Heart right ventricle (tissue), 16 donors: ENCODE measurements at regions not wholly inside any gene's neighbourhood (a gene's known extent, or its start where the extent isn't known, plus 50 kb on each side); places are given as distances from the start of the nearest gene placed in this dataset.

ENCODE experiments used
- ATAC-seq, 8 donors: fragments of 200-7000 bp; cut with Tn5 transposase; one replicate each; pipeline ENCODE4 v1.9.1; 2020; ENCODE audit warnings: mild to moderate bottlenecking in 8 of 8, moderate library complexity in 8 of 8, moderate number of reproducible peaks in 1 of 8
- DNase-seq, 2 donors: peaks; one replicate each; pipeline ENCODE4 v3.0.0-alpha.2; 2020
- H3K27ac ChIP-seq, 10 donors: fragments of 200-600 bp; sonication (generic) in 2 of 10; one replicate each; pipeline versions ENCODE4 v1.5.0 to v1.8.0; 2020 to 2022; ENCODE audit warnings: mild to moderate bottlenecking in 3 of 10
- H3K27me3 ChIP-seq, 7 donors: fragments of 200-600 bp; one replicate each; pipeline ENCODE4 v1.8.0; 2021 to 2022; ENCODE audit warnings: mild to moderate bottlenecking in 2 of 7
- H3K36me3 ChIP-seq, 9 donors: fragments of 200-600 bp; sonication (generic) in 1 of 9; one replicate each; pipeline versions ENCODE4 v1.5.0 to v1.8.0; 2020 to 2022; ENCODE audit warnings: mild to moderate bottlenecking in 2 of 9
- H3K4me1 ChIP-seq, 9 donors: fragments of 200-600 bp; sonication (generic) in 1 of 9; one replicate each; pipeline versions ENCODE4 v1.5.0 to v1.8.0; 2020 to 2022; ENCODE audit warnings: mild to moderate bottlenecking in 4 of 9
- H3K4me3 ChIP-seq, 10 donors: fragments of 200-600 bp; sonication (generic) in 2 of 10; one replicate each; pipeline versions ENCODE4 v1.5.0 to v1.8.0; 2020 to 2022; ENCODE audit warnings: mild to moderate bottlenecking in 7 of 10, moderate library complexity in 2 of 10
- H3K9me3 ChIP-seq, 11 donors: fragments of 200-600 bp in 10 of 11; sonication (generic) in 2 of 11; one replicate each; pipeline versions ENCODE4 v1.5.0 to v1.8.0; 2013 to 2022; ENCODE audit warnings: mild to moderate bottlenecking in 2 of 11, control low read depth in 1 of 11, moderate library complexity in 1 of 11
- WGBS, 2 donors: extraction: QIAGEN DNeasy Blood & Tissue Kit; methylation state at CpG; one replicate each; pipeline ENCODE4 v1.1.7; 2013; ENCODE audit warnings: inconsistent platforms in 1 of 2; 5-methylcytosine and 5-hydroxymethylcytosine counted together
- intact Hi-C, 10 donors: fragments of 100-400 bp; cut with DNase I; formaldehyde crosslinking; loops; one replicate each; pipeline versions ENCODE4 v1.11.1 to v1.14.2; 2022
- TF ChIP-seq, protein P1 (sequence below), 9 donors: fragments of 200-600 bp; sonication (generic) in 2 of 9; IDR thresholded peaks; one replicate each; pipeline versions ENCODE4 v1.5.0 to v1.8.0; 2021 to 2022; ENCODE audit warnings: antibody characterized with exemption in 9 of 9, mild to moderate bottlenecking in 5 of 9, moderate library complexity in 1 of 9
- donor health status: Arrhythmogenic right ventricular cardiomyopathy.
- donor health status: ischemic (EF 13 %, LVEDD 7.1; RV severe dilation, severe dysfunction).
- donor health status: healthy with polysubstance abuse.
- donor health status: DM: no; HTN: yes; CAD: no.
- donor health status: DM: no; HTN: no; CAD: no.
- donor health status: ischemic (EF 25% LVEDD 6.9; RV normal size, moderate dysfunction).
- donor health status: ischemic (EF 25% LVEDD 5.7; RV mildly dilated, moderate dysfunction).
- donor health status: healthy.
- donor health status: DM: yes; HTN: yes; CAD: no.
- donor health status: Ischemic cardiomyopathy.
- donor health status: ischemic (EF 35%, LVEDD 5.7; RV mildly dilated, moderate dysfunction).
- donor health status: nonischemic (EF 11% LVEDD 7.7; RV severe dilation, severe dysfunction).
- donor health status: DM: yes; HTN: yes; CAD: no.
- donor health status: PGD.
- donor health status: ischemic (EF 29% LVEDD 5.4; RV normal size, mild dysfunction).
- donor health status: nonischemic (EF 23%, LVEDD 6.1; RV moderate dilation, normal function).

GRCh38 chr16:77536809-77537208 lies 102.0 kb upstream of the ADAMTS18 start:
- ATAC-seq (no peak), DNase-seq (no peak)
- intact Hi-C loops = no loop called here
- H3K9me3 ChIP-seq = no peaks in the 10 kb centered on the region
- no peaks in the 10 kb centered on the region for H3K36me3 ChIP-seq
- 62 to 69% methylated on average over 5 of the region's 5 CpGs for WGBS, 2 donors
- H3K4me3 ChIP-seq = no peak overlapping the region
- no peak overlapping the region for H3K27ac ChIP-seq
- H3K27me3 ChIP-seq = peaks cover 0 to 5% (median 0%) of the 10 kb centered on the region in 7 donors
- H3K4me1 ChIP-seq = no peaks in the 10 kb centered on the region
- TF ChIP-seq, protein P1, sequence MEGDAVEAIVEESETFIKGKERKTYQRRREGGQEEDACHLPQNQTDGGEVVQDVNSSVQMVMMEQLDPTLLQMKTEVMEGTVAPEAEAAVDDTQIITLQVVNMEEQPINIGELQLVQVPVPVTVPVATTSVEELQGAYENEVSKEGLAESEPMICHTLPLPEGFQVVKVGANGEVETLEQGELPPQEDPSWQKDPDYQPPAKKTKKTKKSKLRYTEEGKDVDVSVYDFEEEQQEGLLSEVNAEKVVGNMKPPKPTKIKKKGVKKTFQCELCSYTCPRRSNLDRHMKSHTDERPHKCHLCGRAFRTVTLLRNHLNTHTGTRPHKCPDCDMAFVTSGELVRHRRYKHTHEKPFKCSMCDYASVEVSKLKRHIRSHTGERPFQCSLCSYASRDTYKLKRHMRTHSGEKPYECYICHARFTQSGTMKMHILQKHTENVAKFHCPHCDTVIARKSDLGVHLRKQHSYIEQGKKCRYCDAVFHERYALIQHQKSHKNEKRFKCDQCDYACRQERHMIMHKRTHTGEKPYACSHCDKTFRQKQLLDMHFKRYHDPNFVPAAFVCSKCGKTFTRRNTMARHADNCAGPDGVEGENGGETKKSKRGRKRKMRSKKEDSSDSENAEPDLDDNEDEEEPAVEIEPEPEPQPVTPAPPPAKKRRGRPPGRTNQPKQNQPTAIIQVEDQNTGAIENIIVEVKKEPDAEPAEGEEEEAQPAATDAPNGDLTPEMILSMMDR (IDR thresholded peaks at IDR 0.05) = no peak

- no peak for DNase-seq
- H3K27me3 ChIP-seq = peaks cover 0 to 5% (median 0%) of the 10 kb centered on the region in 7 donors
- no peaks in the 10 kb centered on the region for H3K4me1 ChIP-seq
- H3K9me3 ChIP-seq = no peaks in the 10 kb centered on the region
- intact Hi-C loops = no loop called here
- 66 to 69% methylated on average over 3 of the region's 3 CpGs for WGBS, 2 donors
- no peaks in the 10 kb centered on the region for H3K36me3 ChIP-seq
- no peak for ATAC-seq
- no peak overlapping the region for H3K4me3 ChIP-seq
- TF ChIP-seq, protein P1 (IDR thresholded peaks at IDR 0.05) = no peak
- H3K27ac ChIP-seq = no peak overlapping the region
These were observed 104.7 kb upstream of the ADAMTS18 start for GRCh38 chr16:77539421-77540034.

GRCh38 chr16:77540646-77541045 lies 105.8 kb upstream of the ADAMTS18 start:
- TF ChIP-seq, protein P1 (IDR thresholded peaks at IDR 0.05) = no peak
- H3K9me3 ChIP-seq = no peaks in the 10 kb centered on the region
- intact Hi-C loops = no loop called here
- no peaks in the 10 kb centered on the region for H3K36me3 ChIP-seq
- H3K27ac ChIP-seq = no peak overlapping the region
- whole genome bisulfite sequencing, 2 donors = 43 to 52% methylated on average over 2 of the region's 2 CpGs
- DNase-seq (no peak), ATAC-seq (no peak)
- no peaks in the 10 kb centered on the region for H3K4me1 ChIP-seq
- H3K4me3 ChIP-seq = no peak overlapping the region
- peaks cover 0 to 5% (median 0%) of the 10 kb centered on the region in 7 donors for H3K27me3 ChIP-seq

- peaks cover 0 to 5% (median 0%) of the 10 kb centered on the region in 7 donors for H3K27me3 ChIP-seq
- no peaks in the 10 kb centered on the region for H3K36me3 ChIP-seq
- intact Hi-C loops = no loop called here
- 40 to 43% methylated on average over 3 of the region's 3 CpGs for WGBS, 2 donors
- no peak overlapping the region for H3K27ac ChIP-seq
- H3K4me3 ChIP-seq = no peak overlapping the region
- H3K9me3 ChIP-seq = no peaks in the 10 kb centered on the region
- no peaks in the 10 kb centered on the region for H3K4me1 ChIP-seq
- DNase-seq = no peak
- TF ChIP-seq, protein P1 (IDR thresholded peaks at IDR 0.05) = no peak
- ATAC-seq = no peak
These were observed 106.3 kb upstream of the ADAMTS18 start for GRCh38 chr16:77541165-77541564.
